H9 (cell line): ENCODE measurements at regions not wholly inside any gene's neighbourhood (a gene's known extent, or its start where the extent isn't known, plus 50 kb on each side); places are given as distances from the start of the nearest gene placed in this dataset.

ENCODE experiments used
- DNase-seq: peaks from one replicate; pipeline ENCODE4 v3.0.0-alpha.2; 2017
- H2AFZ ChIP-seq: one replicate; pipeline ENCODE4 v1.6.1; 2013; ENCODE audit warnings: mild to moderate bottlenecking, low read length, control low read depth, moderate library complexity
- H2AK5ac ChIP-seq: 2 replicates; pipeline ENCODE4 v1.6.1; 2013; ENCODE audit warnings: low read length, control low read depth, mixed read lengths; ENCODE audit not compliant: insufficient read length
- H2BK120ac ChIP-seq: one replicate; pipeline ENCODE4 v1.6.1; 2013; ENCODE audit warnings: low read depth, mild to moderate bottlenecking, low read length, control low read depth, inconsistent platforms; ENCODE audit not compliant: poor library complexity, severe bottlenecking
- H2BK12ac ChIP-seq: 2 replicates; pipeline ENCODE4 v1.6.1; 2013; ENCODE audit warnings: low read length, control low read depth, mixed read lengths, low read depth; ENCODE audit not compliant: insufficient read length
- H2BK15ac ChIP-seq: 2 replicates; pipeline ENCODE4 v1.6.1; 2013; ENCODE audit warnings: low read depth, low read length, control low read depth
- H2BK20ac ChIP-seq: one replicate; pipeline ENCODE4 v1.6.1; 2013; ENCODE audit warnings: low read depth, mild to moderate bottlenecking, low read length, control low read depth, inconsistent platforms; ENCODE audit not compliant: poor library complexity, severe bottlenecking
- H2BK5ac ChIP-seq: 2 replicates; pipeline ENCODE4 v1.6.1; 2013; ENCODE audit warnings: low read length, control low read depth, mixed read lengths; ENCODE audit not compliant: insufficient read length
- H3K14ac ChIP-seq: 2 replicates; pipeline ENCODE4 v1.6.1; 2013; ENCODE audit warnings: low read length, control low read depth; ENCODE audit not compliant: insufficient read depth
- H3K18ac ChIP-seq: 2 replicates; pipeline ENCODE4 v1.6.1; 2013; ENCODE audit warnings: low read depth, mild to moderate bottlenecking, mixed read lengths, low read length, control low read depth; ENCODE audit not compliant: insufficient read length
- H3K23ac ChIP-seq: 2 replicates; pipeline ENCODE4 v1.6.1; 2013; ENCODE audit warnings: low read length, control low read depth, mixed read lengths, low read depth; ENCODE audit not compliant: insufficient read length
- H3K23me2 ChIP-seq: 2 replicates; pipeline ENCODE4 v1.6.1; 2013; ENCODE audit warnings: low read depth, mild to moderate bottlenecking, mixed read lengths, low read length, control low read depth; ENCODE audit not compliant: insufficient read length, poor library complexity, severe bottlenecking
- H3K27ac ChIP-seq: 2 replicates; pipeline ENCODE4 v1.5.1; 2013; ENCODE audit warnings: low read length, control low read depth, mixed read lengths, low read depth; ENCODE audit not compliant: insufficient read length
- H3K27me3 ChIP-seq: 2 replicates; pipeline ENCODE4 v1.6.1; 2013; ENCODE audit warnings: low read length, control low read depth, inconsistent platforms; ENCODE audit not compliant: insufficient read depth
- H3K4ac ChIP-seq: 2 replicates; pipeline ENCODE4 v1.6.1; 2013; ENCODE audit warnings: low read depth, mild to moderate bottlenecking, control low read depth, inconsistent platforms, low read length, moderate library complexity
- H3K4me1 ChIP-seq: 2 replicates; pipeline ENCODE4 v1.6.1; 2013; ENCODE audit warnings: low read length, control low read depth, inconsistent platforms; ENCODE audit not compliant: insufficient read depth
- H3K4me2 ChIP-seq: 2 replicates; pipeline ENCODE4 v1.6.1; 2013; ENCODE audit warnings: low read length, control low read depth, mixed read lengths; ENCODE audit not compliant: insufficient read length, insufficient read depth
- H3K56ac ChIP-seq: 2 replicates; pipeline ENCODE4 v1.6.1; 2013; ENCODE audit warnings: low read depth, mild to moderate bottlenecking, mixed read lengths, low read length, control low read depth; ENCODE audit not compliant: insufficient read length
- H3K79me1 ChIP-seq: 2 replicates; pipeline ENCODE4 v1.6.1; 2013; ENCODE audit warnings: low read depth, mild to moderate bottlenecking, moderate library complexity, low read length, control low read depth, inconsistent platforms; ENCODE audit not compliant: insufficient read depth, poor library complexity, severe bottlenecking
- H3K79me2 ChIP-seq: 2 replicates; pipeline ENCODE4 v1.6.1; 2013; ENCODE audit warnings: low read length, control low read depth, inconsistent platforms; ENCODE audit not compliant: insufficient read depth
- H3K9ac ChIP-seq: 2 replicates; pipeline ENCODE4 v1.6.1; 2013; ENCODE audit warnings: low read length, control low read depth, mixed read lengths; ENCODE audit not compliant: insufficient read length; ENCODE audit errors: extremely low read depth
- H3K9me3 ChIP-seq: one replicate; pipeline ENCODE4 v1.6.1; 2013; ENCODE audit warnings: low read depth, low read length, inconsistent platforms; ENCODE audit not compliant: control insufficient read depth
- H3T11ph ChIP-seq: one replicate; pipeline ENCODE4 v1.6.1; 2013; ENCODE audit warnings: mild to moderate bottlenecking, low read length, control low read depth, inconsistent platforms
- H4K20me1 ChIP-seq: one replicate; pipeline ENCODE4 v1.6.1; 2013; ENCODE audit not compliant: control insufficient read depth, insufficient read length, insufficient read depth
- H4K5ac ChIP-seq: 2 replicates; pipeline ENCODE4 v1.6.1; 2013; ENCODE audit warnings: low read depth, mild to moderate bottlenecking, mixed read lengths, low read length, control low read depth; ENCODE audit not compliant: insufficient read length
- H4K8ac ChIP-seq: replicated peaks from 2 replicates; pipeline ENCODE4 v1.6.1; 2013; ENCODE audit warnings: low read length, control low read depth, mixed read lengths, low read depth; ENCODE audit not compliant: insufficient read length
- H4K91ac ChIP-seq: 2 replicates; pipeline ENCODE4 v1.6.1; 2013; ENCODE audit warnings: low read depth, mild to moderate bottlenecking, moderate library complexity, mixed read lengths, low read length, control low read depth; ENCODE audit not compliant: insufficient read length
- H3K27ac Mint-ChIP-seq, 3 experiments: 2 replicates in 2 of 3; 3 replicates in 1 of 3; pipeline ENCODE4 v1.8.0; 2020 to 2021; ENCODE audit warnings: mixed read lengths in 3 of 3, mild to moderate bottlenecking in 1 of 3, moderate library complexity in 1 of 3
- H3K27me3 Mint-ChIP-seq: 2 replicates; pipeline ENCODE4 v1.8.0; 2021; ENCODE audit warnings: low read depth, mild to moderate bottlenecking, moderate library complexity, mixed read lengths
- H3K36me3 Mint-ChIP-seq, 3 experiments: 2 replicates in 2 of 3; 3 replicates in 1 of 3; pipeline ENCODE4 v1.8.0; 2020 to 2021; ENCODE audit warnings: low read depth in 3 of 3, mixed read lengths in 3 of 3; ENCODE audit not compliant: insufficient read depth in 1 of 3
- H3K4me1 Mint-ChIP-seq, 2 experiments: 2 replicates each; pipeline ENCODE4 v1.8.0; 2020; ENCODE audit warnings: mixed read lengths in 2 of 2
- H3K4me3 Mint-ChIP-seq, 2 experiments: 2 replicates in 1 of 2; 3 replicates in 1 of 2; pipeline ENCODE4 v1.8.0; 2020 to 2021; ENCODE audit warnings: mild to moderate bottlenecking in 2 of 2, mixed read lengths in 2 of 2, moderate library complexity in 1 of 2
- H3K9me3 Mint-ChIP-seq, 2 experiments: 2 replicates in 1 of 2; 3 replicates in 1 of 2; pipeline ENCODE4 v1.8.0; 2020; ENCODE audit warnings: mild to moderate bottlenecking in 2 of 2, mixed read lengths in 2 of 2, moderate library complexity in 1 of 2
- CTCF ChIP-seq: fragments of 200-600 bp; sonication (generic); conservative IDR thresholded peaks from 3 replicates; pipeline ENCODE4 v1.8.0; 2021; ENCODE audit warnings: antibody characterized with exemption, mild to moderate bottlenecking
- WGBS: extraction: QIAGEN DNeasy Blood & Tissue Kit; methylation state at CpG from one replicate; pipeline ENCODE4 v1.1.7; 2013; ENCODE audit warnings: missing lambda C conversion rate, low lambda C conversion rate, mixed read lengths; ENCODE audit not compliant: insufficient read length; ENCODE audit errors: extremely low coverage; 5-methylcytosine and 5-hydroxymethylcytosine counted together

- H3K79me2 ChIP-seq, result no peaks in the 10 kb centered on the region
- WGBS, result no CpG with 5 or more reads among the region's 2 CpGs
- no peaks in the 10 kb centered on the region for H3K27me3 Mint-ChIP-seq
Observed at GRCh38 chr4:171016145-171016544, 797.1 kb upstream of the GALNTL6 start.

More at GRCh38 chr4:171016145-171016544, 797.1 kb upstream of the GALNTL6 start:
- peaks cover 11 to 32% (median 16%) of the 10 kb centered on the region in 3 experiments for H3K36me3 Mint-ChIP-seq
- no peak overlapping the region for H2BK15ac ChIP-seq
- no peak overlapping the region for H3K27ac Mint-ChIP-seq
- H3K4ac ChIP-seq, result no peak overlapping the region
- peaks cover 12% of the 10 kb centered on the region for H3K9me3 ChIP-seq
- no peaks in the 10 kb centered on the region for H4K20me1 ChIP-seq
- no peaks in the 10 kb centered on the region for H3K23me2 ChIP-seq
- no peak overlapping the region for H3K4me2 ChIP-seq
- no peak overlapping the region for H2BK20ac ChIP-seq
- H4K5ac ChIP-seq, result no peak overlapping the region
- H2BK5ac ChIP-seq, result no peak overlapping the region
- no peak overlapping the region for H3K23ac ChIP-seq
- no peak overlapping the region for H3K14ac ChIP-seq
- H3K4me3 Mint-ChIP-seq, result no peak overlapping the region
- no peak overlapping the region for H4K91ac ChIP-seq
- no peak overlapping the region for H3K27ac ChIP-seq
- H3T11ph ChIP-seq, result no peak overlapping the region
- H2AFZ ChIP-seq, result no peak overlapping the region
- no peak overlapping the region for H3K18ac ChIP-seq
- no peak overlapping the region for H4K8ac ChIP-seq
- H3K9me3 Mint-ChIP-seq, result peaks cover 7 to 11% of the 10 kb centered on the region in 2 experiments; a peak in 4 of 5 replicates
- H3K4me1 Mint-ChIP-seq, result peaks cover 7 to 11% of the 10 kb centered on the region in 2 experiments
- no peak overlapping the region for H2AK5ac ChIP-seq
- H3K79me1 ChIP-seq, result no peaks in the 10 kb centered on the region
- DNase-seq, result no peak
- H2BK12ac ChIP-seq, result no peak overlapping the region
- no peak overlapping the region for H3K9ac ChIP-seq
- no peak overlapping the region for H2BK120ac ChIP-seq
- no peak overlapping the region for H3K56ac ChIP-seq
- H3K4me1 ChIP-seq, result 0 out of 2 replicates have a peak, but pooled peaks cover 4% of the 10 kb centered on the region
- no peak for TF ChIP-seq CTCF
- H3K27me3 ChIP-seq, result no peaks in the 10 kb centered on the region
